ENCODE measurements at regions not wholly inside any gene's neighbourhood (a gene's known extent, or its start where the extent isn't known, plus 50 kb on each side); places are given as distances from the start of the nearest gene placed in this dataset.

GRCh38 chr9:111212874-111213273 lies 117.2 kb downstream of the OR2K2 start:
- Histone ChIP-seq H3K4me3 (no peak overlapping the region), H3K27ac (no peak overlapping the region), H3K27me3 (no peaks in the 10 kb centered on the region), H3K36me3 (no peaks in the 10 kb centered on the region), H3K4me1 (no peaks in the 10 kb centered on the region), H3K9me3 (no peaks in the 10 kb centered on the region)
- 73% methylated on average over 6 of the region's 6 CpGs for WGBS (ENCODE audit: insufficient coverage, low coverage, low lambda C conversion rate, missing lambda C conversion rate)
- no peak for ATAC-seq
- no peak for DNase-seq
- TF ChIP-seq POLR2A (IDR thresholded peaks at IDR 0.05): no peak
- TF ChIP-seq CTCF (IDR thresholded peaks at IDR 0.05): no peak
- intact Hi-C loops (cut with DNase I): no loop called here

DNA sequence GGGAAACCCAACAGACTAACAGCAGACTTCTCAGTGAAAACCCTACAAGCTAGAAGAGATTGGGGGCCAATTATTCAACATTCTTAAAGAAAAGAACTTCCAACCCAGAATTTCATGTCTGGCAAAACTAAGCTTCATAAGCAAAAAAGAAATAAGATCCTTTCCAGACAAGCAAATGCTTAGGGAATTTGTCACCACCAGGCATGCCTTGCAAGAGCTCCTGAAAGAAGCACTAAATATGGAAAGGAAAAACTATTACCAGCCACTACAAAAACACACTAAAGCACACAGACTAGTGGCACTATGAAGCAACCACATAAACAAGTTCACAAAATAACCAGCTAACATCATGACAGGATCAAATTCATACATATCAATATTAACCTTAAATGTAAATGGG lies 131.1 kb downstream of the OR2K2 start:
- DNase-seq (no peak), ATAC-seq (no peak)
- H3K27me3 ChIP-seq: no peaks in the 10 kb centered on the region
- H3K27ac ChIP-seq: no peak overlapping the region
- H3K4me1 ChIP-seq: no peaks in the 10 kb centered on the region
- H3K4me3 ChIP-seq: no peak overlapping the region
- intact Hi-C loops (cut with DNase I): no loop called here
- no peak for TF ChIP-seq POLR2A (IDR thresholded peaks at IDR 0.05)
- TF ChIP-seq CTCF (IDR thresholded peaks at IDR 0.05): no peak
- no peaks in the 10 kb centered on the region for H3K9me3 ChIP-seq
- H3K36me3 ChIP-seq: no peaks in the 10 kb centered on the region

DNA sequence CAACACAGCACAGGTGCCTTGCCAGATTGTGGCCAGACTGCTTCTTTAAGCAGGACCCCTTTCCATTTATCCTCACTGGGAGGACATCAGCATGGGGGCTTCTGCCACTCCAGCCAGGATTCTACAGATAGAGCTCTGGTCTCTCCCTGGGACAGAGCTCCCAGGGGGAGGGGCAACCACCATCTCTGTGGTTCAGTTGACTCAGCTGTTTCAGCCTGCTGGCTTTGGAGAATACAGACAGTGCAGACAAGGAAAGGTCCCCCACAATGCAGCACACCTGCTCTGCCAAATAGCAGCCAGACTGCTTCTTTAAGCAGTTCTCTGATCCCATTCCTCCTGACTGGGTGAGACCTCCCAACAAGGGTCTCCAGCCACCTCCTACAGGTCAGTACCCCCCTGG lies 132.8 kb downstream of the OR2K2 start:
- H3K36me3 ChIP-seq: no peaks in the 10 kb centered on the region
- intact Hi-C loops (cut with DNase I): no loop called here
- no peak for ATAC-seq

GRCh38 chr9:111195766-111196165 lies 134.3 kb downstream of the OR2K2 start:
- TF ChIP-seq POLR2A (IDR thresholded peaks at IDR 0.05): no peak
- Histone ChIP-seq H3K4me1 (no peaks in the 10 kb centered on the region), H3K4me3 (no peak overlapping the region), H3K27ac (no peak overlapping the region), H3K9me3 (no peaks in the 10 kb centered on the region), H3K27me3 (no peaks in the 10 kb centered on the region), H3K36me3 (no peaks in the 10 kb centered on the region)
- intact Hi-C loops (cut with DNase I): no loop called here
- DNase-seq: no peak
- no peak for ATAC-seq
- 80% methylated on average over 4 of the region's 4 CpGs for WGBS (ENCODE audit: insufficient coverage, low coverage, low lambda C conversion rate, missing lambda C conversion rate)

More for the DNA sequence above, 132.8 kb downstream of the OR2K2 start:
- no peaks in the 10 kb centered on the region for H3K9me3 ChIP-seq
- no peaks in the 10 kb centered on the region for H3K27me3 ChIP-seq
- no peak for TF ChIP-seq CTCF (IDR thresholded peaks at IDR 0.05)
- no peak for TF ChIP-seq POLR2A (IDR thresholded peaks at IDR 0.05)
- no peak overlapping the region for H3K27ac ChIP-seq
- H3K4me3 ChIP-seq: no peak overlapping the region
- DNase-seq: no peak
- H3K4me1 ChIP-seq: no peaks in the 10 kb centered on the region

GRCh38 chr9:111193095-111193494 lies 136.9 kb downstream of the OR2K2 start:
- intact Hi-C loops (cut with DNase I): no loop called here
- H3K36me3 ChIP-seq: no peaks in the 10 kb centered on the region
- H3K27me3 ChIP-seq: no peaks in the 10 kb centered on the region
- no peak for DNase-seq
- no peaks in the 10 kb centered on the region for H3K4me1 ChIP-seq
- no peak overlapping the region for H3K4me3 ChIP-seq
- H3K27ac ChIP-seq: no peak overlapping the region
- H3K9me3 ChIP-seq: no peaks in the 10 kb centered on the region
- TF ChIP-seq CTCF (IDR thresholded peaks at IDR 0.05) (no peak), POLR2A (IDR thresholded peaks at IDR 0.05) (no peak)
- ATAC-seq: no peak
